ENCODE measurements at regions not wholly inside any gene's neighbourhood (a gene's known extent, or its start where the extent isn't known, plus 50 kb on each side); places are given as distances from the start of the nearest gene placed in this dataset.

GRCh38 chr10:111974325-111974724 lies 209.2 kb downstream of the GPAM start:
- ChIA-PET CTCF (no interaction called here), POLR2A (ENCODE audit: unreplicated experiment) (no interaction called here)
- Histone ChIP-seq H3K4me3 (no peak overlapping the region), H3K36me3 (ENCODE audit: low read depth) (no peaks in the 10 kb centered on the region), H4K20me1 (ENCODE audit: insufficient read depth) (no peaks in the 10 kb centered on the region), H3K4me1 (replicated peaks; ENCODE audit: insufficient read depth) (no peaks in the 10 kb centered on the region), H3K27ac (no peak overlapping the region), H3K79me2 (ENCODE audit: low read depth) (no peaks in the 10 kb centered on the region), H3F3A (ENCODE audit: insufficient read depth, low read depth) (no peaks in the 10 kb centered on the region), H3K9me2 (ENCODE audit: insufficient read depth) (no peaks in the 10 kb centered on the region), H3K9me3 (ENCODE audit: insufficient read depth, low read depth) (no peaks in the 10 kb centered on the region), H3K4me2 (no peak overlapping the region), H3K27me3 (ENCODE audit: insufficient read depth, low read depth) (no peaks in the 10 kb centered on the region), H2AFZ (no peak overlapping the region)
- intact Hi-C loops (cut with micrococcal nuclease; ENCODE audit: unreplicated experiment), result no loop called here
- no peak for TF ChIP-seq CTCF (conservative IDR thresholded peaks at IDR 0.05)
- no peak for TF ChIP-seq EZH2 (IDR thresholded peaks at IDR 0.05; ENCODE audit: low read depth)
- no TSS peak for BruUV-seq (replicated peaks)
- no peak for DNase-seq

GRCh38 chr10:111976557-111976956 lies 207.0 kb downstream of the GPAM start:
- POLR2A ChIA-PET (ENCODE audit: unreplicated experiment), result no interaction called here
- Histone ChIP-seq H3K9me2 (ENCODE audit: insufficient read depth) (no peaks in the 10 kb centered on the region), H3K27me3 (ENCODE audit: insufficient read depth, low read depth) (no peaks in the 10 kb centered on the region), H2AFZ (no peak overlapping the region), H3K4me3 (no peak overlapping the region), H3K9me3 (ENCODE audit: insufficient read depth, low read depth) (no peaks in the 10 kb centered on the region), H4K20me1 (ENCODE audit: insufficient read depth) (no peaks in the 10 kb centered on the region), H3F3A (ENCODE audit: insufficient read depth, low read depth) (no peaks in the 10 kb centered on the region), H3K79me2 (ENCODE audit: low read depth) (no peaks in the 10 kb centered on the region), H3K4me2 (no peak overlapping the region), H3K36me3 (ENCODE audit: low read depth) (no peaks in the 10 kb centered on the region), H3K27ac (no peak overlapping the region), H3K4me1 (replicated peaks; ENCODE audit: insufficient read depth) (no peaks in the 10 kb centered on the region)
- TF ChIP-seq CTCF (conservative IDR thresholded peaks at IDR 0.05) (no peak), EZH2 (IDR thresholded peaks at IDR 0.05; ENCODE audit: low read depth) (no peak)
- intact Hi-C loops (cut with micrococcal nuclease; ENCODE audit: unreplicated experiment), result no loop called here
- no peak for DNase-seq
- CTCF ChIA-PET, result no interaction called here
- BruUV-seq (replicated peaks), result no TSS peak

- Histone ChIP-seq H3K4me1 (replicated peaks; ENCODE audit: insufficient read depth) (no peaks in the 10 kb centered on the region), H3K4me3 (no peak overlapping the region), H3K9me3 (ENCODE audit: insufficient read depth, low read depth) (no peaks in the 10 kb centered on the region), H3K36me3 (ENCODE audit: low read depth) (no peaks in the 10 kb centered on the region), H3K4me2 (no peak overlapping the region), H3K9me2 (ENCODE audit: insufficient read depth) (no peaks in the 10 kb centered on the region), H4K20me1 (ENCODE audit: insufficient read depth) (no peaks in the 10 kb centered on the region), H3K79me2 (ENCODE audit: low read depth) (no peaks in the 10 kb centered on the region), H3K27me3 (ENCODE audit: insufficient read depth, low read depth) (peaks cover 10% of the 10 kb centered on the region; the same call in 1 of the 2 replicates), H3F3A (ENCODE audit: insufficient read depth, low read depth) (no peaks in the 10 kb centered on the region), H2AFZ (no peak overlapping the region), H3K27ac (no peak overlapping the region)
- intact Hi-C loops (cut with micrococcal nuclease; ENCODE audit: unreplicated experiment), result no loop called here
- TF ChIP-seq EZH2 (IDR thresholded peaks at IDR 0.05; ENCODE audit: low read depth) (no peak), CTCF (conservative IDR thresholded peaks at IDR 0.05) (no peak)
- DNase-seq, result no peak
- ChIA-PET POLR2A (ENCODE audit: unreplicated experiment) (no interaction called here), CTCF (no interaction called here)
- BruUV-seq (replicated peaks), result no TSS peak
Measured at GRCh38 chr10:111984057-111984456, 199.5 kb downstream of the GPAM start.
